HG02884 (cell line): ENCODE measurements at regions not wholly inside any gene's neighbourhood (a gene's known extent, or its start where the extent isn't known, plus 50 kb on each side); places are given as distances from the start of the nearest gene placed in this dataset.

Source experiments
- ATAC-seq: cut with Tn5 transposase; IDR thresholded peaks from one replicate; pipeline ENCODE4 v1.9.1; 2021; ENCODE audit warnings: mild to moderate bottlenecking, moderate library complexity; ENCODE audit not compliant: unreplicated experiment

- no peak for ATAC-seq
Observed at GRCh38 chr13:69450245-69450644, 657.4 kb upstream of the ATXN8OS start.

GRCh38 chr13:69425235-69425634, 682.4 kb upstream of the ATXN8OS start:
- ATAC-seq, result no peak

- ATAC-seq, result no peak
Observed at GRCh38 chr13:69423844-69424243, 683.8 kb upstream of the ATXN8OS start.

GRCh38 chr13:69418319-69418718, 689.3 kb upstream of the ATXN8OS start:
- ATAC-seq, result no peak

GRCh38 chr13:69410761-69411160, 696.9 kb upstream of the ATXN8OS start:
- no peak for ATAC-seq

- ATAC-seq, result no peak
Observed at GRCh38 chr13:69391756-69392155, 715.9 kb upstream of the ATXN8OS start.

GRCh38 chr13:69389899-69390298, 717.7 kb upstream of the ATXN8OS start:
- ATAC-seq, result no peak

GRCh38 chr13:69373747-69374425, 733.7 kb upstream of the ATXN8OS start:
- no peak for ATAC-seq

- ATAC-seq, result no peak
Observed at GRCh38 chr13:69363360-69363759, 744.3 kb upstream of the ATXN8OS start.

- no peak for ATAC-seq
Observed at GRCh38 chr13:69331245-69331644, 776.4 kb upstream of the ATXN8OS start.

- ATAC-seq, result no peak
Observed at GRCh38 chr13:69324090-69324886, 783.3 kb upstream of the ATXN8OS start.

GRCh38 chr13:69319656-69320055, 788.0 kb upstream of the ATXN8OS start:
- no peak for ATAC-seq

- ATAC-seq, result no peak
Observed at GRCh38 chr13:69315039-69315438, 792.6 kb upstream of the ATXN8OS start.

- no peak for ATAC-seq
Observed at GRCh38 chr13:69306766-69307165, 800.9 kb upstream of the ATXN8OS start.

GRCh38 chr13:69300131-69300530, 807.5 kb upstream of the ATXN8OS start:
- no peak for ATAC-seq

GRCh38 chr13:69296130-69296529, 811.5 kb upstream of the ATXN8OS start:
- no peak for ATAC-seq

- ATAC-seq, result no peak
Observed at GRCh38 chr13:69292789-69293425, 814.7 kb upstream of the ATXN8OS start.

GRCh38 chr13:69291292-69291906, 816.2 kb upstream of the ATXN8OS start:
- no peak for ATAC-seq

- ATAC-seq, result no peak
Observed at GRCh38 chr13:69288026-69288425, 819.6 kb upstream of the ATXN8OS start.

GRCh38 chr13:69287050-69287698, 820.5 kb upstream of the ATXN8OS start:
- ATAC-seq, result no peak

GRCh38 chr13:69283837-69284236, 823.8 kb upstream of the ATXN8OS start:
- ATAC-seq, result no peak
